ENCODE measurements at regions not wholly inside any gene's neighbourhood (a gene's known extent, or its start where the extent isn't known, plus 50 kb on each side); places are given as distances from the start of the nearest gene placed in this dataset.

- Histone ChIP-seq H3K4me1 (ENCODE audit: insufficient read depth, low read length, poor library complexity, severe bottlenecking) (no peaks in the 10 kb centered on the region), H3K9ac (ENCODE audit: low read depth, low read length, poor library complexity, severe bottlenecking) (no peak overlapping the region), H3K79me2 (ENCODE audit: insufficient read depth, low read length) (no peaks in the 10 kb centered on the region), H4K20me1 (ENCODE audit: insufficient read depth, low read length, poor library complexity, severe bottlenecking) (no peaks in the 10 kb centered on the region), H2AFZ (ENCODE audit: low read length) (no peak overlapping the region), H3K9me3 (ENCODE audit: insufficient read depth, low read depth, low read length) (no peaks in the 10 kb centered on the region), H3K4me2 (ENCODE audit: low read depth, low read length, poor library complexity, severe bottlenecking) (no peak overlapping the region), H3K27me3 (ENCODE audit: insufficient read depth, low read length, poor library complexity, severe bottlenecking) (no peaks in the 10 kb centered on the region), H3K9me2 (replicated peaks; ENCODE audit: low read depth, low read length) (no peaks in the 10 kb centered on the region), H3K4me3 (ENCODE audit: low read length, poor library complexity, severe bottlenecking) (no peak overlapping the region), H3K36me3 (ENCODE audit: insufficient read depth, low read length) (no peaks in the 10 kb centered on the region), H3F3A (ENCODE audit: low read depth) (no peaks in the 10 kb centered on the region)
- no peak for TF ChIP-seq EZH2phosphoT487 (IDR thresholded peaks at IDR 0.05; ENCODE audit: borderline replicate concordance)
- no peak for TF ChIP-seq CTCF (conservative IDR thresholded peaks at IDR 0.05; ENCODE audit: low read length)
Measured at GRCh38 chr16:79691007-79691406, 90.5 kb upstream of the MAF start.

GRCh38 chr16:79690159-79690558 is 89.6 kb upstream of the MAF start:
- H3K9me2 ChIP-seq (replicated peaks; ENCODE audit: low read depth, low read length), result no peaks in the 10 kb centered on the region
- H3K9ac ChIP-seq (ENCODE audit: low read depth, low read length, poor library complexity, severe bottlenecking), result no peak overlapping the region
- H3K79me2 ChIP-seq (ENCODE audit: insufficient read depth, low read length), result no peaks in the 10 kb centered on the region
- H3K4me3 ChIP-seq (ENCODE audit: low read length, poor library complexity, severe bottlenecking), result no peak overlapping the region
- H4K20me1 ChIP-seq (ENCODE audit: insufficient read depth, low read length, poor library complexity, severe bottlenecking), result no peaks in the 10 kb centered on the region
- no peaks in the 10 kb centered on the region for H3K27me3 ChIP-seq (ENCODE audit: insufficient read depth, low read length, poor library complexity, severe bottlenecking)
- no peak overlapping the region for H2AFZ ChIP-seq (ENCODE audit: low read length)
- no peaks in the 10 kb centered on the region for H3F3A ChIP-seq (ENCODE audit: low read depth)
- H3K4me1 ChIP-seq (ENCODE audit: insufficient read depth, low read length, poor library complexity, severe bottlenecking), result no peaks in the 10 kb centered on the region
- no peak overlapping the region for H3K4me2 ChIP-seq (ENCODE audit: low read depth, low read length, poor library complexity, severe bottlenecking)
- H3K36me3 ChIP-seq (ENCODE audit: insufficient read depth, low read length), result no peaks in the 10 kb centered on the region
- H3K9me3 ChIP-seq (ENCODE audit: insufficient read depth, low read depth, low read length), result no peaks in the 10 kb centered on the region
- TF ChIP-seq EZH2phosphoT487 (IDR thresholded peaks at IDR 0.05; ENCODE audit: borderline replicate concordance), result no peak
- TF ChIP-seq CTCF (conservative IDR thresholded peaks at IDR 0.05; ENCODE audit: low read length), result no peak

- Histone ChIP-seq H3K4me1 (ENCODE audit: insufficient read depth, low read length, poor library complexity, severe bottlenecking) (no peaks in the 10 kb centered on the region), H3K36me3 (ENCODE audit: insufficient read depth, low read length) (no peaks in the 10 kb centered on the region), H3K4me2 (ENCODE audit: low read depth, low read length, poor library complexity, severe bottlenecking) (no peak overlapping the region), H3F3A (ENCODE audit: low read depth) (no peaks in the 10 kb centered on the region), H3K79me2 (ENCODE audit: insufficient read depth, low read length) (no peaks in the 10 kb centered on the region), H3K9me3 (ENCODE audit: insufficient read depth, low read depth, low read length) (no peaks in the 10 kb centered on the region), H3K27me3 (ENCODE audit: insufficient read depth, low read length, poor library complexity, severe bottlenecking) (no peaks in the 10 kb centered on the region), H3K4me3 (ENCODE audit: low read length, poor library complexity, severe bottlenecking) (no peak overlapping the region), H3K9me2 (replicated peaks; ENCODE audit: low read depth, low read length) (no peaks in the 10 kb centered on the region), H3K9ac (ENCODE audit: low read depth, low read length, poor library complexity, severe bottlenecking) (no peak overlapping the region), H2AFZ (ENCODE audit: low read length) (no peak overlapping the region), H4K20me1 (ENCODE audit: insufficient read depth, low read length, poor library complexity, severe bottlenecking) (no peaks in the 10 kb centered on the region)
- TF ChIP-seq EZH2phosphoT487 (IDR thresholded peaks at IDR 0.05; ENCODE audit: borderline replicate concordance) (no peak), CTCF (conservative IDR thresholded peaks at IDR 0.05; ENCODE audit: low read length) (no peak)
Measured at GRCh38 chr16:79687249-79688130, 87.0 kb upstream of the MAF start.
